ENCODE measurements at regions not wholly inside any gene's neighbourhood (a gene's known extent, or its start where the extent isn't known, plus 50 kb on each side); places are given as distances from the start of the nearest gene placed in this dataset.

DNA sequence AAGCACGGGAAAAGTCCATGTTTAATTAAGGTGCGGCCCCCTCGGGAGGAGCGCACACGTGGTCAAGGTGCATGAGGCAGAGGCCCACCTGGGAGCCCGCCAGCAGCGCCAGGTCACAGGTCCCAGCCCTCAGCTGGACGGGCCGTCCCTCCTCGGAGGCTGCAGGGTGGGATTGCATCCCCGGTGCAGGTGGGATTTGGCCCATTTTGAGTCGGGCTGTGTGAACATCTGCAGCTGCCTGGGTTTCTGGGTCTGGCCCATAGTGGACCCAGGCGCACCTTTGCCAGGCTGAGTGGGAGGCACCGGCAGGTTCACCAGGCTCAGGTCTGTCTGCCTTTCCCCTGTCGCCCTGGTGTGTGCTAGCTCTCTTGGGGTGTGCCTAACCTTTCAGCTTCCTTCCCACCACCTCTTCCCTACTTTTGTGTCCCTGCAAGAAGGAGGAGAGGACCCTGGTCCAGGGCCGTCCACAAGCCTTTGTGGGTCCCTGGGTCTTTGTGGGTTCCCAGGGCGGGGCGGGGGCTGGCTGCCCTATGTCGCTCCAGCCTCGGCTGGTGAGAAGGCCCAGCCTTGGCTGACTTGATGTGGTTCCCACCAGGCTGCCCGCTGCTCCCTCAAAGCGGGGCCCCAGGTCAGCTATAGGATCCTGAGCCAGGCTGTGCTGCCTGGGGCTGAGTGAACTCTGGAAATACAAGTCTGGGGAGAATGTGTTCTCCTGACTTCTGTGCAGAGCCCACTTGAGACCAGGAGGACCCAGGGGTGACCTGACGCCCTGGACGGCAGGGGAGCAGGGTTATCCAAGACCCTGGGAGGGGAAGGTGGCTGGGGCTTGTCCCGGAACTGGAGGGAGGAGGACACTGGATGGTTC, 186.7 kb upstream of the SHH start:
- no peak for TF ChIP-seq POLR2A (IDR thresholded peaks at IDR 0.05; ENCODE audit: insufficient read depth in 1 of 2, low read depth in 2 of 2, low read length in 2 of 2)
- TF ChIP-seq, protein P1, sequence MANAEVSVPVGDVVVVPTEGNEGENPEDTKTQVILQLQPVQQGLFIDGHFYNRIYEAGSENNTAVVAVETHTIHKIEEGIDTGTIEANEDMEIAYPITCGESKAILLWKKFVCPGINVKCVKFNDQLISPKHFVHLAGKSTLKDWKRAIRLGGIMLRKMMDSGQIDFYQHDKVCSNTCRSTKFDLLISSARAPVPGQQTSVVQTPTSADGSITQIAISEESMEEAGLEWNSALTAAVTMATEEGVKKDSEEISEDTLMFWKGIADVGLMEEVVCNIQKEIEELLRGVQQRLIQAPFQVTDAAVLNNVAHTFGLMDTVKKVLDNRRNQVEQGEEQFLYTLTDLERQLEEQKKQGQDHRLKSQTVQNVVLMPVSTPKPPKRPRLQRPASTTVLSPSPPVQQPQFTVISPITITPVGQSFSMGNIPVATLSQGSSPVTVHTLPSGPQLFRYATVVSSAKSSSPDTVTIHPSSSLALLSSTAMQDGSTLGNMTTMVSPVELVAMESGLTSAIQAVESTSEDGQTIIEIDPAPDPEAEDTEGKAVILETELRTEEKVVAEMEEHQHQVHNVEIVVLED (CRISPR knock-in tag; IDR thresholded peaks at IDR 0.05; ENCODE audit: borderline replicate concordance) = no peak

Data from HepG2 (cell line).